NCI-H2196 (cell line): ENCODE measurements at regions not wholly inside any gene's neighbourhood (a gene's known extent, or its start where the extent isn't known, plus 50 kb on each side); places are given as distances from the start of the nearest gene placed in this dataset.

Source experiments
- DNase-seq: peaks from one replicate; lab custom pipeline; 2025; ENCODE audit not compliant: unreplicated experiment; lab: John Stamatoyannopoulos, UW

GRCh38 chr12:13451776-13452175, 255.2 kb downstream of the EMP1 start:
- no peak for DNase-seq

GRCh38 chr12:13450231-13451080, 253.9 kb downstream of the EMP1 start:
- DNase-seq, result no peak

- DNase-seq, result no peak
These were observed 247.6 kb downstream of the EMP1 start for GRCh38 chr12:13444076-13444475.

GRCh38 chr12:13443498-13443897, 247.0 kb downstream of the EMP1 start:
- DNase-seq, result no peak

GRCh38 chr12:13443028-13443427, 246.5 kb downstream of the EMP1 start:
- no peak for DNase-seq

- DNase-seq, result no peak
These were observed 245.9 kb downstream of the EMP1 start for GRCh38 chr12:13442457-13442856.

- DNase-seq, result no peak
These were observed 244.3 kb downstream of the EMP1 start for GRCh38 chr12:13440844-13441243.

- DNase-seq, result no peak
These were observed 241.0 kb downstream of the EMP1 start for GRCh38 chr12:13437541-13437940.

GRCh38 chr12:13436696-13437391, 240.3 kb downstream of the EMP1 start:
- no peak for DNase-seq

- no peak for DNase-seq
These were observed 239.7 kb downstream of the EMP1 start for GRCh38 chr12:13436182-13436581.

GRCh38 chr12:13435235-13435933, 238.9 kb downstream of the EMP1 start:
- DNase-seq, result no peak

- DNase-seq, result no peak
These were observed 237.2 kb downstream of the EMP1 start for GRCh38 chr12:13433768-13434167.

GRCh38 chr12:13431041-13431440, 234.5 kb downstream of the EMP1 start:
- DNase-seq, result no peak

- DNase-seq, result no peak
These were observed 232.2 kb downstream of the EMP1 start for GRCh38 chr12:13428538-13429265.

- no peak for DNase-seq
These were observed 229.2 kb downstream of the EMP1 start for GRCh38 chr12:13425766-13426165.

- no peak for DNase-seq
These were observed 225.8 kb downstream of the EMP1 start for GRCh38 chr12:13422291-13422690.

GRCh38 chr12:13417516-13417915, 221.0 kb downstream of the EMP1 start:
- no peak for DNase-seq

GRCh38 chr12:13411287-13411686, 214.8 kb downstream of the EMP1 start:
- no peak for DNase-seq

- DNase-seq, result no peak
These were observed 209.6 kb downstream of the EMP1 start for GRCh38 chr12:13405961-13406703.
